NCI-H345 treated with DMSO at 0.1 percent for 48 hours (cell line): ENCODE measurements at regions not wholly inside any gene's neighbourhood (a gene's known extent, or its start where the extent isn't known, plus 50 kb on each side); places are given as distances from the start of the nearest gene placed in this dataset.

Source experiments
- DNase-seq: peaks from one replicate; lab custom pipeline; 2025; ENCODE audit not compliant: unreplicated experiment; lab: John Stamatoyannopoulos, UW

DNA sequence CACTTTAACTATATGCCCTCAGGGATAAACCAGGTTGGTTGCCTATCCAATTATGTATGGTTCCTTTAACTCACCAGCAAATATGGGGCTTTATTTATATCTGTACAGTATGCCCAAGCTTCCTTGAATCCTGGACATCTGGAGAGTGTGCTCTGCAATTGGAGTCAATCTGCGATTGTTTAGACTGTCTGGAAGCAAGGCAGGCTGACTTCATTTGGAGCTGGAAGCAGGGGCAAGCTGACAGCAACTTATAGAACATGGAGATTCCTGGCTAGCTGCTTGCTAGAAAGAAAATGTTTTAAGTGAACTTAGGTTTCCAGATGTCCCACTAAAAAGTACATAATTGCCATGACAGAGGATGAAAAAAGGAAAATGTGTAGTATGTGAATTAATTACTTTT, 63.7 kb upstream of the TPRG1 start:
- DNase-seq = no peak

DNA sequence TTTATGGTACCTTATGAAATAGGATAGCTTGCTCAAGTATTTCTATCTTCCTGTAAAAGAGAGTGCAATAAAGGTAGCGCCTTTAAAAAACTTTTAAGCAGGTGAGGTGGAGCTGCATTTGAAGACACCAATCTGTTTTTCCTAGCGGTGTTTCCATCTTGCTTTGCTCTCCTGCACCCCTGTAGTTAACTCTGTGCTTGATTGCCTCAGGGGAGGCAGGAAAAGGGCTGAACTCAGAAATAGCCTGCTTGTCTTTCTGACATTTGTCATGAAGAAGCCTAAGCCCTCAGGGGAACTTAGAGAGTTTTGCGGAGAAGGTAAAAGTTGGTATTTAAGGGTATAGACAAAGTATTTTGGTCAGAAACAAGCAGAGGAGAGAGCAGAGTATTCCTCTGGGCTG, 63.0 kb upstream of the TPRG1 start:
- DNase-seq = no peak

DNA sequence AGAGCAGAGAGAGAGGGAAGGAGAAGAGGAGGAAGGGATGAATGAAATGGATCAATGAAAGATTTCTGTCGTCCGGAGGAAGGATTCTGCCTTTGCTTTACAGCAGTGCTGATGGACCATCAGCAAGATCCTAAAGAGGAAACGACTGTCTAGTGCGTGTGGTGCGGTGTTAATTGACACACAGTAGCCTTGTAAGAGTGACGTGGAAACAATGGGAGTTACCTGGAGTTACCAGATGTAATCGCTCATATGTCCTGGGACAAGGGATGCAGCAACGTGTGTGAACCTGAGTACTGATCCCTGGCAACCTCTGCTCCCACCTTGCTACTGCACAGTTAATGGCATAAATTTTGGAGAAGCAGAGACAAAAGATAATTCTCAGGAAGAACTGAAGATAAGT, 62.6 kb upstream of the TPRG1 start:
- DNase-seq = no peak

DNA sequence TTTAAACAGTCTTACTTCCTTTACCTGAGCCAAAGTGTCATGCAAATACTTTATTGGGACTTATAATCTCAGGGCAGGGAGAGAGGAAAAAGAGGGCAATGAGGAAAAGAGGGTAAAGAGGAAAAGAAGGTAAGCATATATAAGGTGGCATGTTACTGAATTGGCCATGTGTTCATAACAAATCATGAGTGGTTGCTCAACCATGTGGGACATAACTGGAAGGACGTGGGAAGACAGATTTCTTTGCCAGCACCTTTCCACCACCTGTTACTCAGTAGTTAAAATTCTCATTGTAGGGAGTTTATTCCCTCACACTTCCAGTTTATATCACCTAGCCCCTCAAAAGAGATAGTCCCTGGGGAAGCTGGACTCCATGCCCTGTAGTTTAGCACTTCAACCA, 54.7 kb upstream of the TPRG1 start:
- DNase-seq = no peak

DNA sequence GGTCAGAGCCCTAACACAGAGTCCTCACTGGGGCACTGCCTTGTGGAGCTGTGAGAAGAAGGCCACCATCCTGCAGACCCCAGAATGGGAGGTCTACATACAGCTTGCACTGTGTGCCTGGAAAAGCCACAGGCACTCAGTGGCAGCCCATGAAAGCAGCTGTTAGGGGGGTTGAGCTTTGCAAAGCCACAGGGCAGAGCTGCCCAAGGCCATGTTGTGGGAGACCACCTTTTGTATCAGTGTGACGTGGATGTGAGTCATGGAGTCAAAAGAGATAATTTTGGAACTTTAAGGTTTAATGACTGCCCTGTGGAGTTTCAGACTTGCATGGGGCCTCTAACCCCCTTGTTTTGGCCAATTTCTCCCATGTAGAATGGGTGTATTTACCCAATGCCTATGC, 52.9 kb upstream of the TPRG1 start:
- DNase-seq = no peak

DNA sequence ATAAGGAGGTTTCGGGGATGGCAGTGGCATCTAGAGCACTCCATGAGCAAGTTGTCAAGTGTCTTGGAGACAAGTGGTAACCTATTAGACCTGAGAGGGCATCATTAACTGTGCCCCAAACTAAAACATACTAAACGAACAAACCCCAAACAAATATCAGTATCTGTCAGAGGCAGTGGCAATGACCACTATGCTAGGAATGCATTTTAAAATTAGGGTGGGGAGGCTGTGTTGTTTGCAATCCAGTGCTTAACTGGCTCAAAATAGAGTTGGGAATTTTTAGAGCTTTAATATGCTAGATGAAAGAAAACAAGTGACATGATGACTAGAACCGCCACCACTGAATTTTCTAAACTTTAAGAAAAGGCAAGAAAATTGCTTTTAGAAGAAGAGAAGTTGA, 51.8 kb upstream of the TPRG1 start:
- no peak for DNase-seq

DNA sequence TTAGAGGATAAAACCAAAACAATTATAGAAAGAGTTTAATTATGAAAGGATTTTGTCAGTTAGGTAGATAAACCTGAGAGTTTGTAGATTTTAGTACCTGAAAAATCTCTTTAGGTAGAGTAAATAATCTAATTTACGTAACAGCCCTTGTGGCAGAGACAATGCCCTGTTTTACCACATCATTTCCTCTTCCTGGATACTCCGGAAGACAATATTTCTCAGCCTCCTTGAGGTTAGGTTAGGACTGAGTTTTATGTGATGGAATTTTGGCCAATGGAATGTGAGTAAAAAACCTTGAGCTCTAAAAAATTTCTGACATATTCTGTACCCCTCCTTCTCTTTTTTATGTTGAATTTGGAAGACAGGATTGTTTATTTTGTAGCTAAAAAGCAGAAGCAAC, 50.7 kb upstream of the TPRG1 start:
- DNase-seq = no peak
